WTC11 (cell line): ENCODE measurements at regions not wholly inside any gene's neighbourhood (a gene's known extent, or its start where the extent isn't known, plus 50 kb on each side); places are given as distances from the start of the nearest gene placed in this dataset.

Experiments used
- ATAC-seq: fragments of 200-7000 bp; cut with Tn5 transposase; 2 replicates; pipeline ENCODE4 v1.10.0; 2021; ENCODE audit warnings: mild to moderate bottlenecking, moderate library complexity
- CTCF ChIA-PET: fragments of 300-600 bp; sonication (Branson Sonifier 250); formaldehyde crosslinking; loops from one replicate; lab custom pipeline; 2021; ENCODE audit warnings: antibody characterized with exemption; lab: Charles Lee
- POLR2A ChIA-PET: fragments of 350-600 bp; sonication (Branson Sonifier 250); formaldehyde crosslinking; loops from one replicate; lab custom pipeline; 2021; ENCODE audit warnings: antibody characterized with exemption; lab: Charles Lee
- DNase-seq: peaks from one replicate; pipeline ENCODE4 v3.0.0; 2021; ENCODE audit warnings: low spot score
- H3K27ac Mint-ChIP-seq: 2 replicates; pipeline ENCODE4 v1.8.0; 2021; ENCODE audit warnings: mixed read lengths
- H3K27me3 Mint-ChIP-seq: 2 replicates; pipeline ENCODE4 v1.8.0; 2021; ENCODE audit warnings: low read depth, mild to moderate bottlenecking, moderate library complexity, mixed read lengths
- H3K36me3 Mint-ChIP-seq: 2 replicates; pipeline ENCODE4 v1.8.0; 2021; ENCODE audit warnings: mixed read lengths
- H3K4me1 Mint-ChIP-seq: 2 replicates; pipeline ENCODE4 v1.8.0; 2022; ENCODE audit warnings: mixed read lengths
- H3K4me3 Mint-ChIP-seq: 2 replicates; pipeline ENCODE4 v1.8.0; 2021; ENCODE audit warnings: mild to moderate bottlenecking, moderate library complexity, mixed read lengths
- H3K9me3 Mint-ChIP-seq: 2 replicates; pipeline ENCODE4 v1.8.0; 2021; ENCODE audit warnings: mixed read lengths
- AFF4 ChIP-seq: sonication (generic); formaldehyde crosslinking; IDR thresholded peaks from 2 replicates; pipeline ENCODE4 v1.8.1; 2023; ENCODE audit warnings: mild to moderate bottlenecking, missing genetic modification reagents, borderline replicate concordance
- CDX4 ChIP-seq: fragments of 250-450 bp; sonication (Bioruptor Pico); IDR thresholded peaks from 2 replicates; pipeline ENCODE4 v1.9.0; 2021; ENCODE audit warnings: moderate library complexity, mild to moderate bottlenecking, inconsistent platforms, borderline replicate concordance
- CREB1 ChIP-seq: sonication (generic); formaldehyde crosslinking; IDR thresholded peaks from 2 replicates; pipeline ENCODE4 v1.8.0; 2023; ENCODE audit warnings: mild to moderate bottlenecking, missing genetic modification reagents
- GABPB1 ChIP-seq: sonication (generic); formaldehyde crosslinking; IDR thresholded peaks from 2 replicates; pipeline ENCODE4 v1.8.1; 2023; ENCODE audit warnings: mild to moderate bottlenecking, missing genetic modification reagents
- JAZF1 ChIP-seq: fragments of 250-450 bp; sonication (Bioruptor Pico); IDR thresholded peaks from 2 replicates; pipeline ENCODE4 v1.9.0; 2021; ENCODE audit warnings: moderate library complexity, mild to moderate bottlenecking, inconsistent platforms
- JUN ChIP-seq: sonication (generic); formaldehyde crosslinking; IDR thresholded peaks from 2 replicates; pipeline ENCODE4 v1.8.0; 2023; ENCODE audit warnings: mild to moderate bottlenecking, missing genetic modification reagents
- NFYB ChIP-seq: sonication (generic); formaldehyde crosslinking; conservative IDR thresholded peaks from 2 replicates; pipeline ENCODE4 v1.8.0; 2022; ENCODE audit warnings: low read depth, missing genetic modification reagents
- NR1H2 ChIP-seq: sonication (generic); formaldehyde crosslinking; IDR thresholded peaks from 2 replicates; pipeline ENCODE4 v1.9.0; 2021; ENCODE audit warnings: mild to moderate bottlenecking, moderate library complexity, missing genetic modification reagents
- PREB ChIP-seq: sonication (generic); formaldehyde crosslinking; IDR thresholded peaks from 2 replicates; pipeline ENCODE4 v1.8.1; 2022; ENCODE audit warnings: mild to moderate bottlenecking, missing genetic modification reagents, moderate library complexity, borderline replicate concordance
- RELA ChIP-seq: sonication (generic); formaldehyde crosslinking; IDR thresholded peaks from 2 replicates; pipeline ENCODE4 v1.8.1; 2022; ENCODE audit warnings: missing genetic modification reagents, mild to moderate bottlenecking, borderline replicate concordance
- SMAD3 ChIP-seq: sonication (generic); formaldehyde crosslinking; IDR thresholded peaks from 2 replicates; pipeline ENCODE4 v1.8.0; 2022; ENCODE audit warnings: missing genetic modification reagents, mild to moderate bottlenecking, borderline replicate concordance
- ZMAT4 ChIP-seq: fragments of 250-450 bp; sonication (Bioruptor Pico); IDR thresholded peaks from 2 replicates; pipeline ENCODE4 v1.9.0; 2021; ENCODE audit warnings: mild to moderate bottlenecking
- ZNF232 ChIP-seq: sonication (generic); formaldehyde crosslinking; IDR thresholded peaks from 2 replicates; pipeline ENCODE4 v1.8.0; 2022; ENCODE audit warnings: mild to moderate bottlenecking, missing genetic modification reagents
- ZNF263 ChIP-seq: sonication (generic); formaldehyde crosslinking; IDR thresholded peaks from 2 replicates; pipeline ENCODE4 v1.8.1; 2022; ENCODE audit warnings: low read depth, mild to moderate bottlenecking, moderate library complexity, missing genetic modification reagents
- ZNF396 ChIP-seq: fragments of 250-450 bp; sonication (Bioruptor Pico); IDR thresholded peaks from 2 replicates; pipeline ENCODE4 v1.8.0; 2021; ENCODE audit warnings: mild to moderate bottlenecking, moderate library complexity, borderline replicate concordance
- ZNF671 ChIP-seq: fragments of 250-450 bp; sonication (Bioruptor Pico); IDR thresholded peaks from 2 replicates; pipeline ENCODE4 v1.8.0; 2021; ENCODE audit warnings: mild to moderate bottlenecking
- TF ChIP-seq, protein P1 (sequence below): sonication (generic); formaldehyde crosslinking; IDR thresholded peaks from 2 replicates; pipeline ENCODE4 v1.8.0; 2023; ENCODE audit warnings: missing genetic modification reagents, mild to moderate bottlenecking, borderline replicate concordance
- TF ChIP-seq, protein P2 (sequence below): sonication (generic); formaldehyde crosslinking; IDR thresholded peaks from 2 replicates; pipeline ENCODE4 v1.8.1; 2023; ENCODE audit warnings: mild to moderate bottlenecking, missing genetic modification reagents, moderate library complexity
- TF ChIP-seq, protein P3 (sequence below): sonication (generic); formaldehyde crosslinking; conservative IDR thresholded peaks from 2 replicates; pipeline ENCODE4 v1.8.1; 2023; ENCODE audit warnings: mild to moderate bottlenecking, low read depth, missing genetic modification reagents, moderate library complexity
- TF ChIP-seq, protein P4 (sequence below): sonication (generic); formaldehyde crosslinking; IDR thresholded peaks from 2 replicates; pipeline ENCODE4 v1.8.0; 2022; ENCODE audit warnings: mild to moderate bottlenecking, missing genetic modification reagents

- no peaks in the 10 kb centered on the region for H3K36me3 Mint-ChIP-seq
- CTCF ChIA-PET = no interaction called here
- no peaks in the 10 kb centered on the region for H3K27me3 Mint-ChIP-seq
- DNase-seq = no peak
- POLR2A ChIA-PET = no interaction called here
- no peak overlapping the region for H3K4me3 Mint-ChIP-seq
- no peak for TF ChIP-seq JAZF1
- TF ChIP-seq RELA (CRISPR knock-in tag) = no peak
- no peak for TF ChIP-seq ZNF396 (CRISPR knock-in tag)
- no peak for TF ChIP-seq NFYB (CRISPR knock-in tag)
- no peak for TF ChIP-seq ZMAT4 (CRISPR knock-in tag)
- no peak for TF ChIP-seq CDX4 (CRISPR knock-in tag)
- TF ChIP-seq NR1H2 (CRISPR knock-in tag) = no peak
- no peak for ATAC-seq
- no peak overlapping the region for H3K27ac Mint-ChIP-seq
- H3K4me1 Mint-ChIP-seq = no peaks in the 10 kb centered on the region
- no peaks in the 10 kb centered on the region for H3K9me3 Mint-ChIP-seq
Measured at GRCh38 chr7:85805656-85806055, 618.8 kb upstream of the SEMA3D start.

GRCh38 chr7:85805249-85805648, 618.4 kb upstream of the SEMA3D start:
- ChIA-PET POLR2A (no interaction called here), CTCF (no interaction called here)
- Mint-ChIP-seq H3K4me1 (no peaks in the 10 kb centered on the region), H3K4me3 (no peak overlapping the region), H3K36me3 (no peaks in the 10 kb centered on the region), H3K27me3 (no peaks in the 10 kb centered on the region), H3K27ac (no peak overlapping the region), H3K9me3 (no peaks in the 10 kb centered on the region)
- TF ChIP-seq GABPB1 (CRISPR knock-in tag) (no peak), NR1H2 (CRISPR knock-in tag) (no peak), JUN (CRISPR knock-in tag) (no peak), PREB (CRISPR knock-in tag) (no peak), SMAD3 (no peak), ZNF671 (CRISPR knock-in tag) (no peak), ZNF232 (CRISPR knock-in tag) (no peak), AFF4 (CRISPR knock-in tag) (no peak), ZNF263 (CRISPR knock-in tag) (no peak), ZMAT4 (CRISPR knock-in tag) (no peak), CREB1 (CRISPR knock-in tag) (no peak)
- TF ChIP-seq, protein P1, sequence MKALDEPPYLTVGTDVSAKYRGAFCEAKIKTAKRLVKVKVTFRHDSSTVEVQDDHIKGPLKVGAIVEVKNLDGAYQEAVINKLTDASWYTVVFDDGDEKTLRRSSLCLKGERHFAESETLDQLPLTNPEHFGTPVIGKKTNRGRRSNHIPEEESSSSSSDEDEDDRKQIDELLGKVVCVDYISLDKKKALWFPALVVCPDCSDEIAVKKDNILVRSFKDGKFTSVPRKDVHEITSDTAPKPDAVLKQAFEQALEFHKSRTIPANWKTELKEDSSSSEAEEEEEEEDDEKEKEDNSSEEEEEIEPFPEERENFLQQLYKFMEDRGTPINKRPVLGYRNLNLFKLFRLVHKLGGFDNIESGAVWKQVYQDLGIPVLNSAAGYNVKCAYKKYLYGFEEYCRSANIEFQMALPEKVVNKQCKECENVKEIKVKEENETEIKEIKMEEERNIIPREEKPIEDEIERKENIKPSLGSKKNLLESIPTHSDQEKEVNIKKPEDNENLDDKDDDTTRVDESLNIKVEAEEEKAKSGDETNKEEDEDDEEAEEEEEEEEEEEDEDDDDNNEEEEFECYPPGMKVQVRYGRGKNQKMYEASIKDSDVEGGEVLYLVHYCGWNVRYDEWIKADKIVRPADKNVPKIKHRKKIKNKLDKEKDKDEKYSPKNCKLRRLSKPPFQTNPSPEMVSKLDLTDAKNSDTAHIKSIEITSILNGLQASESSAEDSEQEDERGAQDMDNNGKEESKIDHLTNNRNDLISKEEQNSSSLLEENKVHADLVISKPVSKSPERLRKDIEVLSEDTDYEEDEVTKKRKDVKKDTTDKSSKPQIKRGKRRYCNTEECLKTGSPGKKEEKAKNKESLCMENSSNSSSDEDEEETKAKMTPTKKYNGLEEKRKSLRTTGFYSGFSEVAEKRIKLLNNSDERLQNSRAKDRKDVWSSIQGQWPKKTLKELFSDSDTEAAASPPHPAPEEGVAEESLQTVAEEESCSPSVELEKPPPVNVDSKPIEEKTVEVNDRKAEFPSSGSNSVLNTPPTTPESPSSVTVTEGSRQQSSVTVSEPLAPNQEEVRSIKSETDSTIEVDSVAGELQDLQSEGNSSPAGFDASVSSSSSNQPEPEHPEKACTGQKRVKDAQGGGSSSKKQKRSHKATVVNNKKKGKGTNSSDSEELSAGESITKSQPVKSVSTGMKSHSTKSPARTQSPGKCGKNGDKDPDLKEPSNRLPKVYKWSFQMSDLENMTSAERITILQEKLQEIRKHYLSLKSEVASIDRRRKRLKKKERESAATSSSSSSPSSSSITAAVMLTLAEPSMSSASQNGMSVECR = no peak
- TF ChIP-seq, protein P2, sequence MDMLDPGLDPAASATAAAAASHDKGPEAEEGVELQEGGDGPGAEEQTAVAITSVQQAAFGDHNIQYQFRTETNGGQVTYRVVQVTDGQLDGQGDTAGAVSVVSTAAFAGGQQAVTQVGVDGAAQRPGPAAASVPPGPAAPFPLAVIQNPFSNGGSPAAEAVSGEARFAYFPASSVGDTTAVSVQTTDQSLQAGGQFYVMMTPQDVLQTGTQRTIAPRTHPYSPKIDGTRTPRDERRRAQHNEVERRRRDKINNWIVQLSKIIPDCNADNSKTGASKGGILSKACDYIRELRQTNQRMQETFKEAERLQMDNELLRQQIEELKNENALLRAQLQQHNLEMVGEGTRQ (CRISPR knock-in tag) = no peak
- TF ChIP-seq, protein P3, sequence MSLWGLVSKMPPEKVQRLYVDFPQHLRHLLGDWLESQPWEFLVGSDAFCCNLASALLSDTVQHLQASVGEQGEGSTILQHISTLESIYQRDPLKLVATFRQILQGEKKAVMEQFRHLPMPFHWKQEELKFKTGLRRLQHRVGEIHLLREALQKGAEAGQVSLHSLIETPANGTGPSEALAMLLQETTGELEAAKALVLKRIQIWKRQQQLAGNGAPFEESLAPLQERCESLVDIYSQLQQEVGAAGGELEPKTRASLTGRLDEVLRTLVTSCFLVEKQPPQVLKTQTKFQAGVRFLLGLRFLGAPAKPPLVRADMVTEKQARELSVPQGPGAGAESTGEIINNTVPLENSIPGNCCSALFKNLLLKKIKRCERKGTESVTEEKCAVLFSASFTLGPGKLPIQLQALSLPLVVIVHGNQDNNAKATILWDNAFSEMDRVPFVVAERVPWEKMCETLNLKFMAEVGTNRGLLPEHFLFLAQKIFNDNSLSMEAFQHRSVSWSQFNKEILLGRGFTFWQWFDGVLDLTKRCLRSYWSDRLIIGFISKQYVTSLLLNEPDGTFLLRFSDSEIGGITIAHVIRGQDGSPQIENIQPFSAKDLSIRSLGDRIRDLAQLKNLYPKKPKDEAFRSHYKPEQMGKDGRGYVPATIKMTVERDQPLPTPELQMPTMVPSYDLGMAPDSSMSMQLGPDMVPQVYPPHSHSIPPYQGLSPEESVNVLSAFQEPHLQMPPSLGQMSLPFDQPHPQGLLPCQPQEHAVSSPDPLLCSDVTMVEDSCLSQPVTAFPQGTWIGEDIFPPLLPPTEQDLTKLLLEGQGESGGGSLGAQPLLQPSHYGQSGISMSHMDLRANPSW = no peak
- TF ChIP-seq, protein P4, sequence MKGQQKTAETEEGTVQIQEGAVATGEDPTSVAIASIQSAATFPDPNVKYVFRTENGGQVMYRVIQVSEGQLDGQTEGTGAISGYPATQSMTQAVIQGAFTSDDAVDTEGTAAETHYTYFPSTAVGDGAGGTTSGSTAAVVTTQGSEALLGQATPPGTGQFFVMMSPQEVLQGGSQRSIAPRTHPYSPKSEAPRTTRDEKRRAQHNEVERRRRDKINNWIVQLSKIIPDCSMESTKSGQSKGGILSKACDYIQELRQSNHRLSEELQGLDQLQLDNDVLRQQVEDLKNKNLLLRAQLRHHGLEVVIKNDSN = no peak
- ATAC-seq (no peak), DNase-seq (no peak)
